GM10248 (cell line): ENCODE measurements at regions not wholly inside any gene's neighbourhood (a gene's known extent, or its start where the extent isn't known, plus 50 kb on each side); places are given as distances from the start of the nearest gene placed in this dataset.

ENCODE experiments used
- CTCF ChIA-PET: fragments of 300-600 bp; sonication (Branson Sonifier 250); formaldehyde crosslinking; extraction: SDS; loops from one replicate; lab custom pipeline; 2021; ENCODE audit warnings: antibody characterized with exemption; lab: Yijun Ruan, JAX
- POLR2A ChIA-PET: fragments of 350-650 bp; sonication (Branson Sonifier 250); formaldehyde crosslinking; extraction: SDS; loops from one replicate; lab custom pipeline; 2020; ENCODE audit warnings: antibody characterized with exemption; lab: Yijun Ruan, JAX
- DNase-seq: peaks from one replicate; pipeline ENCODE4 v3.0.0; 2012; ENCODE audit errors: extremely low spot score
- CTCF ChIP-seq: IDR thresholded peaks from 2 replicates; pipeline ENCODE4 v1.5.1; 2012; ENCODE audit warnings: mild to moderate bottlenecking, low read depth; ENCODE audit errors: extremely low read depth, missing control alignments, control extremely low read depth

GRCh38 chr1:188432427-188432826, 1603.7 kb downstream of the PLA2G4A start:
- POLR2A ChIA-PET, result no interaction called here
- DNase-seq, result no peak
- TF ChIP-seq CTCF, result no peak
- CTCF ChIA-PET, result no interaction called here

- CTCF ChIA-PET, result interaction anchor here (0.8 kb wide), 1 partner anchor 38 kb away, joined by 3 read pairs; no protein-coding TSS in a partner anchor
- no peak for DNase-seq
- no peak for TF ChIP-seq CTCF
- POLR2A ChIA-PET, result no interaction called here
Observed at GRCh38 chr1:188433425-188433824, 1604.7 kb downstream of the PLA2G4A start.

- no peak for TF ChIP-seq CTCF
- DNase-seq, result no peak
- CTCF ChIA-PET, result no interaction called here
- POLR2A ChIA-PET, result no interaction called here
Observed at GRCh38 chr1:188444526-188444925, 1615.8 kb downstream of the PLA2G4A start.

- no peak for DNase-seq
- POLR2A ChIA-PET, result no interaction called here
- CTCF ChIA-PET, result no interaction called here
- TF ChIP-seq CTCF, result no peak
Observed at GRCh38 chr1:188462837-188463236, 1634.1 kb downstream of the PLA2G4A start.

GRCh38 chr1:188463919-188464318, 1635.2 kb downstream of the PLA2G4A start:
- ChIA-PET POLR2A (no interaction called here), CTCF (no interaction called here)
- no peak for DNase-seq
- no peak for TF ChIP-seq CTCF

- ChIA-PET CTCF (no interaction called here), POLR2A (no interaction called here)
- no peak for TF ChIP-seq CTCF
- no peak for DNase-seq
Observed at GRCh38 chr1:188466539-188466938, 1637.8 kb downstream of the PLA2G4A start.

GRCh38 chr1:188476606-188477005, 1647.9 kb downstream of the PLA2G4A start:
- DNase-seq, result no peak
- no peak for TF ChIP-seq CTCF
- ChIA-PET POLR2A (no interaction called here), CTCF (no interaction called here)
